Suprapubic skin (tissue), 4 donors: ENCODE measurements at regions not wholly inside any gene's neighbourhood (a gene's known extent, or its start where the extent isn't known, plus 50 kb on each side); places are given as distances from the start of the nearest gene placed in this dataset.

Experiments
- CTCF ChIP-seq, 2 donors: fragments of 200-600 bp in 1 of 2; fragments of 450-650 bp in 1 of 2; sonication (generic) in 1 of 2; IDR thresholded peaks; one replicate each; pipeline ENCODE4 v1.5.1; 2016 to 2019; ENCODE audit warnings: antibody characterized with exemption in 2 of 2, mild to moderate bottlenecking in 1 of 2, moderate library complexity in 1 of 2
- EP300 ChIP-seq: sonication (generic); formaldehyde crosslinking; IDR thresholded peaks from one replicate; pipeline ENCODE4 v1.6.1; 2017; ENCODE audit warnings: antibody characterized with exemption
- POLR2A ChIP-seq, 2 donors: fragments of 450-650 bp; IDR thresholded peaks; one replicate each; pipeline ENCODE4 v1.6.1; 2017; ENCODE audit warnings: antibody characterized with exemption in 2 of 2, mild to moderate bottlenecking in 2 of 2, moderate library complexity in 2 of 2
- POLR2AphosphoS5 ChIP-seq, 3 donors: sonication (generic); formaldehyde crosslinking; IDR thresholded peaks; one replicate each; pipeline ENCODE4 v1.6.1; 2017; ENCODE audit warnings: antibody characterized with exemption in 3 of 3

GRCh38 chr12:17841496-17841895 is 248.5 kb downstream of the RERGL start:
- TF ChIP-seq POLR2A (IDR thresholded peaks at IDR 0.05) (no peak), CTCF (IDR thresholded peaks at IDR 0.05) (no peak), POLR2AphosphoS5 (IDR thresholded peaks at IDR 0.05) (no peak), EP300 (no peak)
